ENCODE measurements at regions not wholly inside any gene's neighbourhood (a gene's known extent, or its start where the extent isn't known, plus 50 kb on each side); places are given as distances from the start of the nearest gene placed in this dataset.

DNA sequence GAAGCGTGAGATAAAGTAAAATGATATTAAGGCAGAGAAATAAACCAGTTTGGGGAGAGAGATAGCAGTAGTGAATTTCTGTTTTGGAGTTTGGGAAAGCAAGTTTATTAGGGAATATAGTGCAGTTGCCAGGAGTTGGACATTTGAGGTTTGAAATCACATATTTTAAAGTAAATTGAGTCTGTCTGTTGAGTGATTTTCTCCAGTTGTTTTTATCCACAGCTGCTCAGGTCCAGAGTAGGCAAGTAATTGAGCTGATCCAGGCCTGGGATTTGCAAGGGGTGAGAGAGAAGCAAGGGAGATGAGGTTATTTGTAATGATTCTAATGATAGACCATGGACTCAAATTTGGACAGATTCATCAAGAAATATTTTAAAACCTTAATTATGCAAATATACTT lies 481.9 kb downstream of the UTRN start:
- no peak for DNase-seq
- no peak for TF ChIP-seq POLR2A (IDR thresholded peaks at IDR 0.05)
- TF ChIP-seq, protein P1, sequence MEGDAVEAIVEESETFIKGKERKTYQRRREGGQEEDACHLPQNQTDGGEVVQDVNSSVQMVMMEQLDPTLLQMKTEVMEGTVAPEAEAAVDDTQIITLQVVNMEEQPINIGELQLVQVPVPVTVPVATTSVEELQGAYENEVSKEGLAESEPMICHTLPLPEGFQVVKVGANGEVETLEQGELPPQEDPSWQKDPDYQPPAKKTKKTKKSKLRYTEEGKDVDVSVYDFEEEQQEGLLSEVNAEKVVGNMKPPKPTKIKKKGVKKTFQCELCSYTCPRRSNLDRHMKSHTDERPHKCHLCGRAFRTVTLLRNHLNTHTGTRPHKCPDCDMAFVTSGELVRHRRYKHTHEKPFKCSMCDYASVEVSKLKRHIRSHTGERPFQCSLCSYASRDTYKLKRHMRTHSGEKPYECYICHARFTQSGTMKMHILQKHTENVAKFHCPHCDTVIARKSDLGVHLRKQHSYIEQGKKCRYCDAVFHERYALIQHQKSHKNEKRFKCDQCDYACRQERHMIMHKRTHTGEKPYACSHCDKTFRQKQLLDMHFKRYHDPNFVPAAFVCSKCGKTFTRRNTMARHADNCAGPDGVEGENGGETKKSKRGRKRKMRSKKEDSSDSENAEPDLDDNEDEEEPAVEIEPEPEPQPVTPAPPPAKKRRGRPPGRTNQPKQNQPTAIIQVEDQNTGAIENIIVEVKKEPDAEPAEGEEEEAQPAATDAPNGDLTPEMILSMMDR (IDR thresholded peaks at IDR 0.05) = no peak
- no peaks in the 10 kb centered on the region for H3K27me3 ChIP-seq
- no peaks in the 10 kb centered on the region for H3K9me3 ChIP-seq
- H3K27ac ChIP-seq = no peak overlapping the region
- H3K36me3 ChIP-seq = peaks cover 0 to under 1% (median 0%) of the 10 kb centered on the region in 3 donors
- H3K4me3 ChIP-seq = no peak overlapping the region
- no peaks in the 10 kb centered on the region for H3K4me1 ChIP-seq

DNA sequence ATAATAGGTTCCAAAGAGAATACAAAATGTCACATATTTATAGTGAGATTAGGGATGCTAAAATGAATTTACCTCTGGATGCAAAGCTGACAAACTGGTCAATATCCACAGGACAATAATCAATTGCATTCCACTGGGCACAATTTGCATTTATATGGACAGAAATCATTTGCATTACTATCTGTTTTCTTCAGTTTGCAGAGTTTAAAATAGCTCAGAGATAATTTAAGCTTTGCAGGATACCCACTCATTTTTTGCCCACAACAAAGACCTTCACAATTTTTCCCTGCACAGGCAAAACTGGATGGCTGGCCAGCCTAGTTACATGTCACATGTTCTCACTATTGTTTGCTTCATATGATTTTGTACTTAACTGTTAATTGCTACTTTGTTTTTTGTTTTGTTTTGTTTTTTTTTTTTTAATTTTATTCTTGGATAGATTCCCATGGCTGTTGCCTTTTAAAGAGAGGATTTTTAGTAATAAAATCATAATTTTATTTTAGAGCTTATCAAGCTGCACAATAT lies 483.5 kb downstream of the UTRN start:
- DNase-seq = no peak
- no peak overlapping the region for H3K4me3 ChIP-seq
- H3K9me3 ChIP-seq = no peaks in the 10 kb centered on the region
- H3K36me3 ChIP-seq = peaks cover 0 to 5% (median 0%) of the 10 kb centered on the region in 3 donors
- no peak overlapping the region for H3K27ac ChIP-seq
- H3K27me3 ChIP-seq = no peaks in the 10 kb centered on the region
- TF ChIP-seq, protein P1 (IDR thresholded peaks at IDR 0.05) = no peak
- no peak for TF ChIP-seq POLR2A (IDR thresholded peaks at IDR 0.05)
- no peaks in the 10 kb centered on the region for H3K4me1 ChIP-seq

DNA sequence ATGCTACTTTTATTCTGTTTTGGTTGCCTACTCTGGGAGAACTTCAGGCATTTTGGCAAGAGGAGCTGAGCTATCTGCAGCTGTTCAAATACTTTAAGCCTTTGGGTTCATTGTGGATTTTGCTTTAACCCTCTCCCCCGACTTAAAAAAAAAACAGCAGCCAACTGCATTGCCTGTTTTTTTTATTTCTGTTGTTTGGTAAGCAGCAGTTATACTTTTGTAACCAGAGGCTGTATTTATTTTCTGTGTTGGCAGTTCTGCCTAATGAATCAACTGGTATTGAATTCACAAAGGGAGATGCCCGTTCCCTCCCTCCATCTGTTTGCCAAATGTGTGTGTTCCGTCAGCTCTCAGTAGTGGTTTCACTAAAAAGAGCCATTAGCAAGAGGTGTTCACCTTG lies 484.0 kb downstream of the UTRN start:
- Histone ChIP-seq H3K4me3 (no peak overlapping the region), H3K4me1 (no peaks in the 10 kb centered on the region), H3K36me3 (peaks cover 0 to 6% (median 0%) of the 10 kb centered on the region in 3 donors), H3K27ac (no peak overlapping the region), H3K9me3 (no peaks in the 10 kb centered on the region), H3K27me3 (no peaks in the 10 kb centered on the region)
- no peak for TF ChIP-seq POLR2A (IDR thresholded peaks at IDR 0.05)
- TF ChIP-seq, protein P1 (IDR thresholded peaks at IDR 0.05) = no peak
- DNase-seq = no peak

DNA sequence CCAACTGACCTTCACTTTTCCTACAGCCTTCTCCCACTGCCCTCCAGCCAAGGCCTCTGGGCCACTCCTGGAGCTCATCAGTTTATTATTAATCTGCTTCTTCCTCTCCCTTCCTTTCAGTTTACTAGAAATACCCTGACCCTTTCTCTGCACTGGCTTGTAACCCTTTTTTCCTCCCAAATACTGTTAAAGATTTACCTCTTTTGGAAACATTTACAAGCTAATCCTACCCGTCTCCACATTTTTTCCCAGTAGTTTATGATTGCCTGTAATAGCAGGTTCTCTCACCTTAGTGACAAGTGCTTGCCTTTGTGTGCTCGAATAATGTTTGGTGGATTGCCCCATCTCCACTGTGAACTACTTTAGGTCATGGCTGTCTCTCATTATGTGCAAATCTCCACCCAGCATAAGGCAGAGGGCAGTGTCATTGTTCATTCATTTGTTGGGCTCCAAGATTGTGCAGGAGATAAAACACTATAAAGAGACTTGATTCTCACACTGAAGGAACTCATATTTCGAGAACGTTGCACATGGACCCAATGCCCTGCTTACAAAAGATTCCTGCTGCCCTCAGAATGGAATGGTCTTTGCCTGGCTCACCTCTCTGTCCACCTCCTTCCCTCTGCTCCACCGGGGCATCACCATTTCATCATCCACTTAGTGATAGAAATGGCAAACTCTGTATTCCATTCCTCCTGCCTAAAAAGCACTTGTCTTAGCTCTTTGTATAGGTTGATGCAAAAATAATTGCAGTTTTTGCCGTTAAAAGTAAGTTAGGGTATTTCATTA lies 491.1 kb downstream of the UTRN start:
- TF ChIP-seq, protein P1 (IDR thresholded peaks at IDR 0.05) = no peak
- TF ChIP-seq POLR2A (IDR thresholded peaks at IDR 0.05) = no peak
- no peaks in the 10 kb centered on the region for H3K4me1 ChIP-seq
- H3K36me3 ChIP-seq = peaks cover 0 to 23% (median 0%) of the 10 kb centered on the region in 3 donors
- no peaks in the 10 kb centered on the region for H3K9me3 ChIP-seq
- H3K27ac ChIP-seq = no peak overlapping the region
- H3K27me3 ChIP-seq = no peaks in the 10 kb centered on the region
- no peak overlapping the region for H3K4me3 ChIP-seq
- no peak for DNase-seq

DNA sequence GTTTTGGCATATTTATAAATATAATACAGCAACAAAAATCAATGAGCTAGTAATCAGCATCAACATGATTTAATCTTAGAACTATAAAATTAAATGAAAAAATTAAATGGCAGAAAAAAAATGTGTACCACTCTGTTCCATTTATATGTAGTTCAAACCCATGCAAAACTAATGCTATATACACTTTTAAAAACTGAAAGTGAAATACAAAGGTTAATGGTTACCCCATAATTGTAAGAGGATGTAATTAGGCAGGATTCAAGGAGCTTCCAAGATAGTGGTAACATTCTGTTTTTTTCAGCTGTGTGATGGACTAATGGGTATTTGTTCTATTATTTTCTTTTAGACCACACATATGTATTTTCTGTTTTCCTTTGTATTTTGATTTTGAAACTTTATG lies 492.1 kb downstream of the UTRN start:
- H3K27me3 ChIP-seq = no peaks in the 10 kb centered on the region
- no peak for DNase-seq
- no peaks in the 10 kb centered on the region for H3K4me1 ChIP-seq
- H3K36me3 ChIP-seq = peaks cover 0 to 20% (median 0%) of the 10 kb centered on the region in 3 donors
- TF ChIP-seq, protein P1 (IDR thresholded peaks at IDR 0.05) = no peak
- TF ChIP-seq POLR2A (IDR thresholded peaks at IDR 0.05) = no peak
- H3K9me3 ChIP-seq = no peaks in the 10 kb centered on the region
- no peak overlapping the region for H3K4me3 ChIP-seq
- H3K27ac ChIP-seq = no peak overlapping the region

Measured in Peyer's patch (tissue), 4 donors.